D341Med (cell line): ENCODE measurements at regions not wholly inside any gene's neighbourhood (a gene's known extent, or its start where the extent isn't known, plus 50 kb on each side); places are given as distances from the start of the nearest gene placed in this dataset.
"Not testable (repeated sequence)": the region's sequence is repeated elsewhere in the genome, so short reads cannot be mapped to it uniquely, and the experiment has no call there.

Experiments
- DNase-seq: peaks from one replicate; pipeline ENCODE4 v3.0.0; 2012; ENCODE audit warnings: low spot score

DNA sequence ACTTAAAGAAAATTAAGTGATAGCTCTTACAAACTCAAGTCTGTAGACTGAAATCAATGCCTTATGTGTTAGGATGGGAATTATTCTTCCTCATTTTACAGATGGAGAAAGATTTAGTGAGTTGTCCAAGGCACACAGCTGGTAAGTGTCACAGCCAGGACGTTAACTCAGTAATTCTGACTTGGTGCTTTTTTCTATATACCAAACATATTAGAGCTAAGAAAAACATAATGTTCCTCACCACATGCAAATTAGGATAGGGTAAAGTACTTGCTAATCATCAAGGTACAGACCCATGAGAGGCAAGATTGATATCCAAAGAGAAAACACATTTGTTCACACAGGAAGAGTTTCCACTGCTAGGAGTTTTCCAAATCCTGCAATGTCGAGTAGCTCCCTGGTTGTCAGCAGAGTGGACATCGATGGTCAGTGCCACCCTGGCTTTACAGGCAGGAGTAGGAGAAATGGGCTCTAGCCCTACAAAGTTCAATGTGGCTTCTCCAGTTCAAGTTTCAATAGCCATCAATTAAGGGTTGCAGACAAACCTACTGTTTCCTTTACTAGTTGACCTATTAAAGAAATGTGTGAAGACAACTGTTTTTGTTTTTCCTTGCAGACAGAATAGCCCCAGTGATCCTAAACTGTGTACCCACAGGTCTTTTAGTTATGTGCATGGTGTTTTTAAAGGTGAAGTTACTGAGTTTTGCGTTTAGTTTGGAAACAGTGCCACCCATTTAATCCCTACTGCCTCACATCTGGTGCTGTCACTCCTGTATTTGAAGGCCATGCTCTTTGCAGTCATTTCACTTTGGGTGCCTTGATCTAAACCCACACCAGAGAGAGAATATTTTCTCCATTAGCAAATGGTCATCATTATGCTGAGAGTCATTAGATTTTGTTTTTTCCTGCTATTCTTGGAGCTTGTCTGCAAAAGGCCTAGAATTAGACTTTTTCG, 460.8 kb upstream of the SMARCA2 start:
- no peak for DNase-seq

- DNase-seq, result not testable (repeated sequence)
Measured at GRCh38 chr9:1558666-1559065, 456.5 kb upstream of the SMARCA2 start.

- no peak for DNase-seq
Measured at GRCh38 chr9:1575939-1576338, 439.2 kb upstream of the SMARCA2 start.

- no peak for DNase-seq
Measured at GRCh38 chr9:1580215-1580614, 434.9 kb upstream of the SMARCA2 start.

DNA sequence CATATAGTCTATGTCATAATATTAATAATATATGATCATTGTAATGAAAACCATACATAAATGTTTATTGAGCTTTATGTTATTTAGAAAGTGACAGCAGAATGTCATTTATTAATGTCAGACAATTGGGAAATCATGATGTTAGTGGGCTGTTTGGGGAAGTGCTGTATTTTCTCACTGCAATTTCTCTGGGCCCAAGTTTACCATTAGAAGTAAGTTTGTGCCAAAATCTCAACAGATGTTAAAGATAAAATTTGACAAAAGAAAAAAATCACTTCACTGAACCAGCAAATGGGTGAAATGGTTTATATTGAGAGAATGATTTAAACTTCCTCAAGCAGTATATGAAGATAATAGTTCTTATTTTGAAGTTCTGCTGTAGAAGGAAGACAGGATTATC, 433.2 kb upstream of the SMARCA2 start:
- DNase-seq, result no peak

DNA sequence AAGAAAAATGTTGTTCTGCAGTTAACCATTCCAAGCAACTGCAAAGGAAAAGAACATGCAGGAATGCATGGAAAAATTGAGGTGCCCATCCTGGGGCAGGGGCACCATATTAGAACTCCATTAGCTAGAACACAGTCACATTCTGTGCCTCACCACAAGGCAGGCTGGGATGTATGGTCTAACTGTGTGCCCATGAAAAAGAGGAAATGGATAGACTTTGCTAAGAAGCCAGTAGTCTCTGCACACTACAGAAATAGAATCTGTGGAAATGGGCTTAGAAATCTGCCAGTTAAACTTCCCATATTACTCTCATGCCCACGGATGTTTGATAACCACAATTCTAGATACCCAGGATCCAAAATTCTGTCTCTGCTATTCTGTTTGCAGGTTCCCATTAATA, 423.8 kb upstream of the SMARCA2 start:
- no peak for DNase-seq

GRCh38 chr9:1598270-1598669, 416.9 kb upstream of the SMARCA2 start:
- DNase-seq, result no peak

- no peak for DNase-seq
Measured at GRCh38 chr9:1599961-1600360, 415.2 kb upstream of the SMARCA2 start.

GRCh38 chr9:1604942-1605560, 410.1 kb upstream of the SMARCA2 start:
- peak; percentile 53 for DNase-seq

DNA sequence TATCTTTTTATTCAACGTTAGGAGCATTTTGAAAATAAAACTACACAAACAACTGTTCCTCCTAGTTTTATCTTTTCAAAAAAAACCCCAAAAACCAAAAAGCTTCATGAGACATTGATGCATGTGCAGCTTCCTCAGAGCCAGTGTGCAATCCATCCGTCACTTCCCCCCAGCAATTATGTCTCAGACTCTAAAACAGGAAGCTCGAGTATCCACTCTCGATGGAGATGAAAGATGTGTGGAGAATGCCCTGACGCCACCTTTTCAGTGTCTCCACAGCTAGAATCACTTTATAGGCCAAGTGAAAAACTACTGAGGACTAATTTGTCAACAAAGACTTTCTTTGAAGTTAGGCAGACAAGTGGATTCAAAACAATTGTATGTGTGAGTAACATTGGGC, 408.9 kb upstream of the SMARCA2 start:
- no peak for DNase-seq

DNA sequence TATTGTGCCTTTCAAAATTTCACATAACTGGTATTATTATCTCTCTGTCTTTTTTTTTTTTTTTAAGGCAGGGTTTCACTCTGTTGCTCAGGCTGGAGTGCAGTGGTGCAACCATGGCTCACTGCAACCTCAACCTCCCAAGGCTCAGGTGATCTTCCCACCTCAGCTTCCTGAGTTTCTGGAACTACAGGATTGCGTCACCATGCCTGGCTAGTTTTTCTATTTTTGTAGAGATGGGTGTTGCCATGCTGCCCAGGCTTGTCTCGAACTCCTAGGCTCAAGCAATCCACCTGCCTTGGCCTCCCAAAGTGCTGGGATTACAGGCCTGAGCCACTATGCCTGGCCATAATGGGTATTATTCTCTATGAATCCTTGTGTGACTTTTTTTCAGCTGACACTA, 402.3 kb upstream of the SMARCA2 start:
- no peak for DNase-seq

- DNase-seq, result no peak
Measured at GRCh38 chr9:1617419-1617818, 397.7 kb upstream of the SMARCA2 start.

- DNase-seq, result no peak
Measured at GRCh38 chr9:1619915-1620710, 395.0 kb upstream of the SMARCA2 start.

DNA sequence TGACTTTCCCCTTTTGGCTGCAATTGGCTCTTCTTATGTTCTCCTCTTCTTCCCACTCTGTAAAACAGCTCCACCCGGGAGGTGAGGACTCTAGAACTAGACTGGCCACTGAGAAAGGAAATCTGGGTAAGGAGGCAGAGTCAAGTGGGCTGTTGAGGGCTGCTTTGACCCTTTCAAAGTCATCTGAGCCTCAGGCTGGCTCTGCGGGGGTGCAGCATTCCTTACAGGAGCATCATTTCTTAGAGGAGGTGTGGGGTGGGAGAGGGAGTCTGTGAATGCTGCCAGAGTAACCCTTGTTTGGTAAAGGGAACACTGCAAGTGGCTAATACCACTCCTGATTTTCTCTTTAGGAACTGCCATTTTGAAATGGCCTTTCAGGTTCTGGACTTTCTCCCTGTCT, 377.7 kb upstream of the SMARCA2 start:
- no peak for DNase-seq

- no peak for DNase-seq
Measured at GRCh38 chr9:1639166-1639565, 376.0 kb upstream of the SMARCA2 start.

DNA sequence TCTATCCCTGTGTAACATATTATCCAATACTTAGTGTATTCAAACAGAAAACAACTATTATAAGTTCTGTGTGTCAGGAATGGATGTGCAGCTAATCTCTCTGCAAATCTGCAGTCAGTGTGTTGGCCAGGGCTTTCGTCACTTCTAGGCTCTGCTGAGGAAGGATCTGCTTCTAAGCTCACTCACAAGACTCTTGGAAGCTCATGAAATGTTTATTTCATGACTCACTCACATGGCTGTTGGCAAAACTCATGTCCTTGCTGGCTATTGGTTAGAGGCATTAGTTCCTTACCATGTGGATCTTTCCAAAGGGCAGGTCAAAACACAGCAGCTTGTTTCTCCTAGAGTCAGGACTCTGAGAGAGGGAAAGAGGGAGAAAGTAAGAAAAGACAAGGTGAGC, 367.4 kb upstream of the SMARCA2 start:
- DNase-seq, result no peak

DNA sequence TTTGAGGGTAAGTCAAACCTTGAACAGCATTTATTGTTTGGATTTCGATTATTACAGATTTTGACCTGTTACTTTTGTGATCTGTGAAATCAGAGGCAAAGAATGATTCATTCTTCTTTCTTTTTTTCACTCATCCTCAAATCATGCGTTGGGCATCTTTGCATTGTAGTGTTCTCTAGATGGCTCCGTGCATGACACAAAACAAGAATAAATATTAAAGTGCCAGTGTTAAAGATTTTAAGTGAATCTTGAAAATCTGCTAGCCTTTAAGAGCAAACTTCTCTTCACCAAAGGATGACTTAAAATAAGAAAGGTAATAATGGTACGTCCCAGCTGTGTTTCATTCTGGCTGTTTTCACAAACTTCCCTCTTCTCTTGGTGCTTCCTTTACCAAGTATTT, 361.9 kb upstream of the SMARCA2 start:
- DNase-seq, result no peak

DNA sequence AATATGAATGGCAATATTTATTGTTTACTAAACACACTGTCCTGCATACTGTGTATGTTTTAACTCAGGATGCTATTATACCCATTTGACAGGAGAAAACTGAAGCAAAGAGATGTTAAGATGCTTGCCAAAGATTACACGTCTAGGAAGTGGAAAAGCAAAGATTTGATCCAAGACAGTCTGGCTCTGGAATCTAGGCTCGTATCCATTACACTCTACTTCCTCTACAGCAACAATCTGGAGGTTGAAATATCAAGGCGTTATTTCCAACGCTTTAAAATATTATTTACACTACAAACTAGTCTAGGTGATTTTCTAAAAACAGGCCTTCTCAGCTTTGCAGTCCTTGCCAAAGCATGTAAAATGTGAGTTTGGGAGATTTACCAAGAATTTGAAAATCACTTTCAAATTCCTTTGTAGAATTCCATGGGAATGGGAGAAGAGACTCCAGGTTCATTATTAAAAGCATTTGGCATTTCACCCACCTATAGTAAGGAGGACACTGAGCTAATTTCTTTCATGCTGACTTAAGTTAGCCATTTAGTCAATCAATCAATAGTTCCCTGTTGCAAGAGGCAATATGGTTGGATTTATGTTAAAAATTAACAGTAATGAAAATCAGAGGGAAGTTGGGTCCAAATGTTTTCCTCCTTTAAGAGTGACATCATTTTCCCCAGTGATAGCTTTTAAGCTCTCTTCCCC, 356.3 kb upstream of the SMARCA2 start:
- no peak for DNase-seq

- no peak for DNase-seq
Measured at GRCh38 chr9:1659363-1659690, 355.8 kb upstream of the SMARCA2 start.

- DNase-seq, result no peak
Measured at GRCh38 chr9:1668441-1668840, 346.7 kb upstream of the SMARCA2 start.

DNA sequence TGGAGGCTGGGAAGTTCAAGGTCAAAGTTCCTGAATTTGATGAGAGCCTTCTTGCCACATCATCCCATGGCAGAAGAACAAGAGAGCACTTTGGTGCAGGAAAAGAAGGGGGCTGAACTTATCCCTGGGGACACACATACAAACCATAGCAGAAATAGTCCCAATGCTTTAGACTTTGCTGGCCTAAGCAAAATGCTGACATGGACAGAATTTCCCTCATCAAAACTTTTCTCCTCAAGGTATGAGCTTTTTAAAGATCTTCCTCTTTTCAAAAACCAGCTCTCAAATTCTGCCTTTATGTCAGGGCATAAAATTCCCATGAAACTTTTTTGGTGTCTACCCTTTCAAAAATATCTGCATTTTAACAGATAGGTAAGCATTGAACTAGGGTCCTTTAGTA, 341.8 kb upstream of the SMARCA2 start:
- no peak for DNase-seq

GRCh38 chr9:1676771-1677170, 338.4 kb upstream of the SMARCA2 start:
- no peak for DNase-seq
